ENCODE measurements at regions not wholly inside any gene's neighbourhood (a gene's known extent, or its start where the extent isn't known, plus 50 kb on each side); places are given as distances from the start of the nearest gene placed in this dataset.
A peak's percentile ranks its signal among the peaks of the same experiment; 100 is the strongest.

GRCh38 chr9:96064826-96065481 lies 189.5 kb downstream of the ERCC6L2 start:
- no peaks in the 10 kb centered on the region for H3K9me3 Mint-ChIP-seq
- 81 to 96% methylated on average over 3 to 7 of the region's 7 CpGs for WGBS, 2 experiments (ENCODE audit: insufficient coverage in 1 of 2, insufficient read length in 1 of 2)
- DNase-seq, result no peak
- Histone ChIP-seq H3K4me1 (ENCODE audit: control insufficient read depth, insufficient read depth, low read length) (no peaks in the 10 kb centered on the region), H3K27me3 (ENCODE audit: control insufficient read depth, insufficient read depth, low read length, poor library complexity, severe bottlenecking) (no peaks in the 10 kb centered on the region), H3K4me3 (ENCODE audit: low read length) (no peak overlapping the region), H3K9me3 (ENCODE audit: control insufficient read depth, low read length) (no peaks in the 10 kb centered on the region), H3K9ac (ENCODE audit: extremely low read depth, low read length, poor library complexity, severe bottlenecking) (no peak overlapping the region), H3K27ac (ENCODE audit: low read depth, low read length) (no peak overlapping the region), H3K36me3 (ENCODE audit: control insufficient read depth, insufficient read depth, low read length) (no peaks in the 10 kb centered on the region)
- H3K4me1 Mint-ChIP-seq, result peaks cover 5% of the 10 kb centered on the region
- no peaks in the 10 kb centered on the region for H3K36me3 Mint-ChIP-seq (ENCODE audit: low read depth)
- no peak overlapping the region for H3K27ac Mint-ChIP-seq
- TF ChIP-seq CTCF (conservative IDR thresholded peaks at IDR 0.05), result no peak
- H3K27me3 Mint-ChIP-seq (ENCODE audit: insufficient read depth), result no peaks in the 10 kb centered on the region
- H3K4me3 Mint-ChIP-seq, result no peak overlapping the region

DNA sequence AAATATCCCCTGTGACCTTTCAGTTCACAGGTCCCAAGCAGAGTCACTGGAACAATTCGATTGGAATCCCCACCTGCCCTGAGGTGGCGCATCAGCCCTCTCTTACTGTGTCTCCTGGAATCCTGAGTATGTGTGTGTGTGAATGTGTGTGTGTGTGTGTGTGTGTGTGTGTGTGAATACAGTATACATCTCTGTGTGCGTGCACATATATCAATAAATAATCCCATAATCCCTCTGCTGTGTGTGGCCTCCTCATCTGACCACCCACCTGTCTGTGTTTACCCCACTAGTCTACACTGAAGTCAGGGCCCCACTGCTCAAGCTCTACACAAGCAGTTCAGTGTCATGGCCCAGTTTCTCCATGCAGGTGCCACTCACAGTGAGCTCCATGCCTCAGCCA lies 187.4 kb downstream of the ERCC6L2 start:
- WGBS, 2 experiments (ENCODE audit: insufficient coverage in 1 of 2, insufficient read length in 1 of 2), result 83% methylated on average over 3 of the region's 3 CpGs; no CpG with 5 or more reads in 1 of the 2 experiments
- no peaks in the 10 kb centered on the region for H3K36me3 ChIP-seq (ENCODE audit: control insufficient read depth, insufficient read depth, low read length)
- no peaks in the 10 kb centered on the region for H3K27me3 Mint-ChIP-seq (ENCODE audit: insufficient read depth)
- no peak overlapping the region for H3K4me3 ChIP-seq (ENCODE audit: low read length)
- peaks cover 5% of the 10 kb centered on the region for H3K4me1 Mint-ChIP-seq
- no peak for DNase-seq
- no peak overlapping the region for H3K27ac ChIP-seq (ENCODE audit: low read depth, low read length)
- H3K36me3 Mint-ChIP-seq (ENCODE audit: low read depth), result no peaks in the 10 kb centered on the region
- H3K27ac Mint-ChIP-seq, result peak overlapping the region; percentile 58
- H3K9me3 ChIP-seq (ENCODE audit: control insufficient read depth, low read length), result no peaks in the 10 kb centered on the region
- no peak overlapping the region for H3K4me3 Mint-ChIP-seq
- no peak for TF ChIP-seq CTCF (conservative IDR thresholded peaks at IDR 0.05)
- no peaks in the 10 kb centered on the region for H3K27me3 ChIP-seq (ENCODE audit: control insufficient read depth, insufficient read depth, low read length, poor library complexity, severe bottlenecking)
- H3K9ac ChIP-seq (ENCODE audit: extremely low read depth, low read length, poor library complexity, severe bottlenecking), result no peak overlapping the region
- no peaks in the 10 kb centered on the region for H3K4me1 ChIP-seq (ENCODE audit: control insufficient read depth, insufficient read depth, low read length)
- H3K9me3 Mint-ChIP-seq, result no peaks in the 10 kb centered on the region

DNA sequence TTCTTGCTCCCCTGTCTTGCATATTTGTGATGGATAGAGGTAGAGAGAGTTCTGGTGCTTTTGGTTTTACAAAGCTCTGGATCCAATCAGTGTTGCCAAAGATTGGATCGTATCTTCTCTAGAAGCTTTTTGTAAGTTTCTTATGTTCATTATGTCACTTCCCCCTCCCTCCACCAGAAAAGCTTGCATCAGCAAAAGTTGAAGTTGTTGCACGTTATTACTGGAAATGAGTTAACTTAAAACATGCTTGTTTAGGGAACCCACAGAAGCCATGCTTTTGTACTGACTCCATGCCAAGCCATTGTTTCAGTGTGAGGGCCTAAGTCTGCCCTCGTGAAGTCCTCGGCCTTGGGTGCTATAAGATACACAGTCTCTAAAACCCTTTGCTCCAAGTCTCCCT lies 186.5 kb downstream of the ERCC6L2 start:
- Histone ChIP-seq H3K36me3 (ENCODE audit: control insufficient read depth, insufficient read depth, low read length) (no peaks in the 10 kb centered on the region), H3K9ac (ENCODE audit: extremely low read depth, low read length, poor library complexity, severe bottlenecking) (no peak overlapping the region), H3K27ac (ENCODE audit: low read depth, low read length) (no peak overlapping the region), H3K4me1 (ENCODE audit: control insufficient read depth, insufficient read depth, low read length) (no peaks in the 10 kb centered on the region), H3K9me3 (ENCODE audit: control insufficient read depth, low read length) (no peaks in the 10 kb centered on the region), H3K27me3 (ENCODE audit: control insufficient read depth, insufficient read depth, low read length, poor library complexity, severe bottlenecking) (no peaks in the 10 kb centered on the region), H3K4me3 (ENCODE audit: low read length) (no peak overlapping the region)
- H3K36me3 Mint-ChIP-seq (ENCODE audit: low read depth), result no peaks in the 10 kb centered on the region
- H3K4me3 Mint-ChIP-seq, result no peak overlapping the region
- WGBS, 2 experiments (ENCODE audit: insufficient coverage in 1 of 2, insufficient read length in 1 of 2), result 89 to 100% methylated on average over 3 to 4 of the region's 4 CpGs
- no peak for TF ChIP-seq CTCF (conservative IDR thresholded peaks at IDR 0.05)
- DNase-seq, result no peak
- H3K9me3 Mint-ChIP-seq, result no peaks in the 10 kb centered on the region
- H3K27ac Mint-ChIP-seq, result no peak overlapping the region
- H3K4me1 Mint-ChIP-seq, result peaks cover 5% of the 10 kb centered on the region
- H3K27me3 Mint-ChIP-seq (ENCODE audit: insufficient read depth), result no peaks in the 10 kb centered on the region

All from endodermal cell (in vitro differentiated cells).